Stimulated activated memory B cell treated with anti-CD40 and anti-IgM and Interleukin-4, amounts not matched to agents 10 μg/mL and 1 μg/mL and 100 μg/mL, for 72 hours (primary cell): ENCODE measurements at regions not wholly inside any gene's neighbourhood (a gene's known extent, or its start where the extent isn't known, plus 50 kb on each side); places are given as distances from the start of the nearest gene placed in this dataset.
"Not testable (repeated sequence)": the region's sequence is repeated elsewhere in the genome, so short reads cannot be mapped to it uniquely, and the experiment has no call there.

ENCODE experiments used
- ATAC-seq: fragments of 150-1000 bp; cut with Tn5 transposase; 2 replicates; pipeline ENCODE4 v1.10.0; 2021
- H3K27ac Mint-ChIP-seq: one replicate; pipeline ENCODE4 v1.8.0; 2022; ENCODE audit warnings: mild to moderate bottlenecking, mixed read lengths
- H3K27me3 Mint-ChIP-seq: one replicate; pipeline ENCODE4 v1.8.0; 2022; ENCODE audit warnings: mixed read lengths
- H3K36me3 Mint-ChIP-seq: one replicate; pipeline ENCODE4 v1.8.0; 2022; ENCODE audit warnings: mixed read lengths
- H3K4me1 Mint-ChIP-seq: one replicate; pipeline ENCODE4 v1.8.0; 2022; ENCODE audit warnings: mixed read lengths
- H3K4me3 Mint-ChIP-seq: one replicate; pipeline ENCODE4 v1.8.0; 2022; ENCODE audit warnings: mild to moderate bottlenecking, moderate library complexity, mixed read lengths
- H3K9me3 Mint-ChIP-seq: one replicate; pipeline ENCODE4 v1.8.0; 2022; ENCODE audit warnings: mixed read lengths

DNA sequence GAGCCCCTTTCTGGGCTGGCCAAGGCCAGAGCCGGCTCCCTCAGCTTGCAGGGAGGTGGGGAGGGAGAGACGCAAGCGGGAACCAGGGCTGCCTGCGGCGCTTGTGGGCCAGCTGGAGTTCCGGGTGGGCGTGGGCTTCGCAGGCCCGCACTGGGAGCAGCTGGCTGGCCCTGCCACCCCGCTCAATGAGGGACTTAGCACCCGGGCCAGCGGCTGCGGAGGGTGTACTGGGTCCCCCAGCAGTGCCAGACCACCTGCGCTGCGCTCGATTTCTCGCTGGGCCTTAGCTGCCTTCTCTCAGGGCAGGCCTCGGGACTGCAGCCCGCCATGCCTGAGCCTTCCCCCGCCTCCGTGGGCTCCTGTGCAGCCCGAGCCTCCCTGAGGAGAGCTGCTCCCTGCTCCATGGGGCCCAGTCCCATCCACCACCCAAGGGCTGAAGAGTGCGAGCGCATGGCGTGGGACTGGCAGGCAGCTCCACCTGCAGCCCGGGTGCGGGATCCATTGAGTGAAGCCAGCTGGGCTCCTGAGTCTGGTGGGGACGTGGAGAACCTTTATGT, 376.1 kb downstream of the C6orf118 start:
- not testable (repeated sequence) for H3K9me3 Mint-ChIP-seq, H3K27me3 Mint-ChIP-seq, H3K36me3 Mint-ChIP-seq, ATAC-seq, H3K4me3 Mint-ChIP-seq, H3K4me1 Mint-ChIP-seq, H3K27ac Mint-ChIP-seq

- no peak overlapping the region for H3K27ac Mint-ChIP-seq
- no peaks in the 10 kb centered on the region for H3K36me3 Mint-ChIP-seq
- no peaks in the 10 kb centered on the region for H3K27me3 Mint-ChIP-seq
- no peak overlapping the region for H3K4me3 Mint-ChIP-seq
- no peaks in the 10 kb centered on the region for H3K4me1 Mint-ChIP-seq
- ATAC-seq = no peak
- H3K9me3 Mint-ChIP-seq = no peaks in the 10 kb centered on the region
These were observed 379.9 kb downstream of the C6orf118 start for GRCh38 chr6:164929408-164929977.

DNA sequence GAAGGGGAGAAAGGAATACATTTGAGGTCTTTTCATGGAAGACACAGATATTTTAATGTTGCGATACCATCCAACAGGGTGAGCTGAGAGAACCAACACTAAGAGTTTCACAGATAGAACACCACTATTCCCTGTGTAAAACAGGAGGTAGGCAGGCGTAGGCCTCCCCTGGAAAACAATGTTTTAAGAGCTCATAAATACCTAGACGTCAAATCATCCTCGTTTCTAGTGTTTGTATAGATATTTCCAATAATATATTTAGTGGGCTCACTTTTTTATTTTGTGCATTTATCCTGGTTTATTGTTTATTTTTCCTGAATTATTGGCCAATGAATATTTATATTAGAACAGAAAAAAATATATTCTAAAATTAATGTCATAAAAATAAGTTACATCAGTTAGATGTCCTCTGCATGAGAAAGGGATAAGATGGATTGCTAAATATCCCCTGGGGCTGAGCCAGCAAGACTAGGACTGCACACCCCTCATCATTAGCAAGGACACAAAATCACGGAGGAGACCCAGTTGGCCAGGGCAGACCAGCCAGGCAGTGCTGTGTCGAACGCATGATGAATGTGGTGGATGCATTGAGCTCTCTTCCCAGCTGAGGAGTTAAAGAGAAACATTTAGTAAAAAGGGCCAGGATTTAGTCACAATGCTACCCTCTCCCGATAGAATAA, 380.5 kb downstream of the C6orf118 start:
- H3K9me3 Mint-ChIP-seq = no peaks in the 10 kb centered on the region
- H3K4me3 Mint-ChIP-seq = no peak overlapping the region
- no peaks in the 10 kb centered on the region for H3K27me3 Mint-ChIP-seq
- no peaks in the 10 kb centered on the region for H3K36me3 Mint-ChIP-seq
- H3K27ac Mint-ChIP-seq = no peak overlapping the region
- no peaks in the 10 kb centered on the region for H3K4me1 Mint-ChIP-seq
- no peak for ATAC-seq

GRCh38 chr6:164928057-164928727, 381.2 kb downstream of the C6orf118 start:
- H3K27me3 Mint-ChIP-seq = no peaks in the 10 kb centered on the region
- H3K4me1 Mint-ChIP-seq = no peaks in the 10 kb centered on the region
- H3K27ac Mint-ChIP-seq = no peak overlapping the region
- H3K36me3 Mint-ChIP-seq = no peaks in the 10 kb centered on the region
- ATAC-seq = no peak
- H3K9me3 Mint-ChIP-seq = no peaks in the 10 kb centered on the region
- no peak overlapping the region for H3K4me3 Mint-ChIP-seq

DNA sequence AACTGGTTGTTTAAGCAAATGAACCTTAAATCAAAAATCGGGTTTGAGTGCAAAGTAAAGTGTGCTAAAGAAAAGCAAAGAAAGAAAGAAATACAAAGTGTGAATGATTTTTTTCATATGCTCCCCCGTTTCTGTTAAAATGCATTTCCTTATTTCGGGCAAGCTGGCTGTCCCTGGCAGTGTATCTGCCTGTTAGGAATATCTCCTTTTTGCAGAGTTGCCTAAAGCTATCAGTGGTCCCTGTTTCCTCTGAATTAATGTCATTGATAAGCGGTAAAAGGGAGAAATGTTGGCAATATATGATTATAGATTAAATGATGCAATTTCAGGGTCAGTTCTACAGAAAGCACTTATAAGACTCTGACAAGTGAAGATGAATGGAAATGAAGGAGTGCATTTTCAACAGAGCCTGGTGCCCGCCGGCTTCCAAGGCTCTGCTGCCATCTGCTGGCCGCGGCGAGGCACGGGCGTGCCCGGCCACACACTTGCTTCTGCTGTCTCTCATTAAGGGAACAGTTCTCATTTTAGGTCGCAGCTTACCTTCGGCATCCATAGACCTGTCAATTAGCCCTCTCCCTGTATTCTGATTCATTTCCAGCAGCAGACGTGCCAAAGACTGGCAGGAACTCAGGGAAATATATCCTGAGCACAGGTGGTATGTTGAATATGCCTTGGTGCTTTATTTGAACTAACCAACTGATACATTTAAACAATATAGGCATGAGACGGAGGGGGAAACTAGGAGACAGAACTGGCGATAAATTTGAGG, 381.9 kb downstream of the C6orf118 start:
- no peaks in the 10 kb centered on the region for H3K4me1 Mint-ChIP-seq

GRCh38 chr6:164926686-164927085, 382.7 kb downstream of the C6orf118 start:
- Mint-ChIP-seq H3K4me1 (no peaks in the 10 kb centered on the region), H3K9me3 (no peaks in the 10 kb centered on the region), H3K4me3 (no peak overlapping the region), H3K27ac (no peak overlapping the region), H3K36me3 (no peaks in the 10 kb centered on the region), H3K27me3 (no peaks in the 10 kb centered on the region)
- ATAC-seq = no peak

More for the DNA sequence above, 381.9 kb downstream of the C6orf118 start:
- Mint-ChIP-seq H3K4me3 (no peak overlapping the region), H3K27me3 (no peaks in the 10 kb centered on the region), H3K9me3 (no peaks in the 10 kb centered on the region), H3K36me3 (no peaks in the 10 kb centered on the region), H3K27ac (no peak overlapping the region)
- peak; percentile 82 for ATAC-seq

- no peak for ATAC-seq
- H3K27me3 Mint-ChIP-seq = no peaks in the 10 kb centered on the region
These were observed 383.5 kb downstream of the C6orf118 start for GRCh38 chr6:164925681-164926530.

DNA sequence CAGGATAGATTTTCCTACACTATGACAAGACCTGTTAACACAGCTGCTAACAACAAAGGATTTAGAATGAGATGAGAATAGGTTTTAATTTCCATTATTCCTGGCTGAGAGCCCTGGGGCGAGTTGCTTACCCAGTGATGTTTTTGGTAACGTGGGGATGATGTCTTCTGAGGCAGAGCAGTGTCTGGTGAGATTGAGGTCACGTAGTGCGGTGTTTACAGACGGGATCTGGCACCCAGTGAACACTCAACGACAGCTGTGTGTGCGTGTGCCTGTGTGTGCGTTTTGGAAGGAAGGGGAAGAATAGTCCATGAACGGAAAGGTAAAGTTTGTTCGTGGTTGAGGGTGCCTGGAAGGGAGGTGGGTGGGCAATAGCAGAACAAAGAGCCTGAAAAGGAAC, 384.7 kb downstream of the C6orf118 start:
- no peak for ATAC-seq
- Mint-ChIP-seq H3K27me3 (no peaks in the 10 kb centered on the region), H3K36me3 (no peaks in the 10 kb centered on the region), H3K4me3 (no peak overlapping the region), H3K27ac (no peak overlapping the region), H3K9me3 (no peaks in the 10 kb centered on the region), H3K4me1 (no peaks in the 10 kb centered on the region)

More at GRCh38 chr6:164925681-164926530, 383.5 kb downstream of the C6orf118 start:
- Mint-ChIP-seq H3K4me1 (no peaks in the 10 kb centered on the region), H3K4me3 (no peak overlapping the region), H3K36me3 (no peaks in the 10 kb centered on the region), H3K27ac (no peak overlapping the region), H3K9me3 (no peaks in the 10 kb centered on the region)

GRCh38 chr6:164917211-164917610, 392.2 kb downstream of the C6orf118 start:
- no peak overlapping the region for H3K27ac Mint-ChIP-seq

GRCh38 chr6:164916087-164916486, 393.3 kb downstream of the C6orf118 start:
- peaks cover 3% of the 10 kb centered on the region for H3K9me3 Mint-ChIP-seq
- H3K36me3 Mint-ChIP-seq = no peaks in the 10 kb centered on the region
- ATAC-seq = no peak
- no peaks in the 10 kb centered on the region for H3K27me3 Mint-ChIP-seq
- H3K4me1 Mint-ChIP-seq = no peaks in the 10 kb centered on the region
- no peak overlapping the region for H3K4me3 Mint-ChIP-seq
- H3K27ac Mint-ChIP-seq = no peak overlapping the region

More at GRCh38 chr6:164917211-164917610, 392.2 kb downstream of the C6orf118 start:
- Mint-ChIP-seq H3K36me3 (no peaks in the 10 kb centered on the region), H3K4me1 (no peaks in the 10 kb centered on the region), H3K4me3 (no peak overlapping the region), H3K9me3 (peaks cover 3% of the 10 kb centered on the region), H3K27me3 (no peaks in the 10 kb centered on the region)
- ATAC-seq = no peak

- Mint-ChIP-seq H3K36me3 (no peaks in the 10 kb centered on the region), H3K4me3 (no peak overlapping the region), H3K9me3 (no peaks in the 10 kb centered on the region), H3K27me3 (no peaks in the 10 kb centered on the region), H3K4me1 (no peaks in the 10 kb centered on the region), H3K27ac (no peak overlapping the region)
- ATAC-seq = no peak
These were observed 397.4 kb downstream of the C6orf118 start for GRCh38 chr6:164911873-164912580.

GRCh38 chr6:164911151-164911550, 398.3 kb downstream of the C6orf118 start:
- Mint-ChIP-seq H3K9me3 (no peaks in the 10 kb centered on the region), H3K27me3 (no peaks in the 10 kb centered on the region), H3K36me3 (no peaks in the 10 kb centered on the region), H3K4me1 (no peaks in the 10 kb centered on the region), H3K27ac (no peak overlapping the region), H3K4me3 (no peak overlapping the region)
- ATAC-seq = no peak

DNA sequence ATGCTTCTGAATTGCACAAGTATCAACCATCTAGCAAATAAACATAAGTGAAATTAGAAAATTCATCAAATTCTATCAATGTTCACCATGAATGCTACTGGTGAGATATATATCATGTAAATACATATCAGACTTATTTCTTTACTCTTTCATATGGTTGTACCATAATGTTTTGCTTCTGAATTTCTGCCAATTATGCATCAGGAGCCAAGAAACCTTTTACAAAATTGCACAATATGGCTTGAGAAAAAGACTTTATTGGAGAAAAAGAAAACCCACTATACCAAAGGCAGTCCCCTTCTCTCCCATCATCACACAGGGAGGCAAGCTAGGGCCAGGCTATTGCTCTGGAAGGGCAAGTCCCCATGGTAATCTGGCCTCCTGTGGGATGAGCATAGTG, 402.6 kb downstream of the C6orf118 start:
- H3K4me1 Mint-ChIP-seq = no peaks in the 10 kb centered on the region

GRCh38 chr6:164905311-164905710, 404.1 kb downstream of the C6orf118 start:
- no peak overlapping the region for H3K4me3 Mint-ChIP-seq
- no peaks in the 10 kb centered on the region for H3K4me1 Mint-ChIP-seq
- no peaks in the 10 kb centered on the region for H3K27me3 Mint-ChIP-seq
- no peak overlapping the region for H3K27ac Mint-ChIP-seq
- no peaks in the 10 kb centered on the region for H3K36me3 Mint-ChIP-seq
- no peaks in the 10 kb centered on the region for H3K9me3 Mint-ChIP-seq
- no peak for ATAC-seq

More for the DNA sequence above, 402.6 kb downstream of the C6orf118 start:
- H3K36me3 Mint-ChIP-seq = no peaks in the 10 kb centered on the region
- no peaks in the 10 kb centered on the region for H3K27me3 Mint-ChIP-seq
- ATAC-seq = no peak
- no peaks in the 10 kb centered on the region for H3K9me3 Mint-ChIP-seq
- no peak overlapping the region for H3K4me3 Mint-ChIP-seq
- H3K27ac Mint-ChIP-seq = no peak overlapping the region
